ENCODE measurements at regions not wholly inside any gene's neighbourhood (a gene's known extent, or its start where the extent isn't known, plus 50 kb on each side); places are given as distances from the start of the nearest gene placed in this dataset.

DNA sequence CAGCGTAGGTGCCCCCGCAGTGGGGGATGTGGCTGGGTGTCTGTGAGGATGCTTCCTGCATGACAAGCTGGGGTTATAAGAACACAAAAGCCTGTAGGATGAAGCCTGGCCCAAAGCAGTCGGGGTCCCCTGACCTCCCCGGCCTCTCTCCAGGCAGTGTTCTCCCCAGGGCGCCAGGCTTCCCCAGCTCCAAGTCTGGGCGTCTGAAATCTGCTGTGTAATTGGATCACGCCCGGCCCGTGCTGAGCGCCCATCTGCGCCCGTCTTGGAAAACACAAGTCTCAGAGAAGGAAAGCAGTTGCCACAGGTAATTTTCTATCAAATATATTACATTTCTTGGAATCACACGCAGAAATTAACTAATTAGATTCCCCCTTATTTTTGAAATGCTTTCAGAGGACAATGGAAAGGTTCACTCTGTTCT lies 233.3 kb downstream of the CTTN start:
- no peak for DNase-seq

DNA sequence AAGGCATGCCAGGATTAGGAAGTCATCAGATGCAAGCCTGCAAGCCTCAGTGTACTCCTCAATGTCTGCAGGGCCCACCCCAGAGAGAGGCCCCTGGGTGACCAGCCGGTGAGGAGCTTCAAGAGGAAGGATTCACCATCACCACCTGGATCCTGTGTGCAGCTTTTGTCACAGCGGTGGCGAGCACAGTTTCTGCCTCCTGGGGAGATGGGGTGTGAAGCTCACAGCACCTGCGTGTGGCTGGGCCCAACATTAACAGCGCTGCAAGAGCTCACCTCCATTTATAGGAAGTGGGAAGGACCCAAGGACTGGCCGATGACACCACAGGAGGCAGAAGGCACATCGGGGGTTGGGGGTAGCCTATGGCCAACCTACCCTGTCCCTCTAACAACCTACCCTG lies 235.3 kb downstream of the CTTN start:
- DNase-seq = no peak

GRCh38 chr11:70636659-70637058 lies 238.3 kb downstream of the CTTN start:
- no peak for DNase-seq

- no peak for DNase-seq
Measured at GRCh38 chr11:70637186-70637800, 239.0 kb downstream of the CTTN start.

GRCh38 chr11:70637949-70638583 lies 239.7 kb downstream of the CTTN start:
- no peak for DNase-seq

DNA sequence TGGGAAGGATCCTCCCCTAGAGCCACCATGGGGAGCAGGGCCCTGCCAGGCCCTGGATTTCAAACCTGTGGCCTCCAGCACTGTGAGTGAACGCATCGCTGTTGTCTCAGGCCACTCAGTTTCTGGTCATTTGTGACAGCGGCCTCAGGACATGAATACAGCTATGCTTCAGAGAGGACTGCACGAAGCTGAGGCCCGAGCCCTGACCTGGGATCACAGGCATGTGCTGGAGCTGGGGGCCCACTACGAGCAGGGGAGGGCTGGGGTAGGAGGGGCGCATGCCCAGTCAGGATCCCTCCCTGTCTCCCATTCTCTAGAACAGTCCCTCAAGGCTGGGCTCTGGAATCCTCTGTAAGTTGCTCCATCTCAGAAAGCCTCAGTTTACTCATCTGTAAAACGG lies 242.1 kb downstream of the CTTN start:
- DNase-seq = no peak

DNA sequence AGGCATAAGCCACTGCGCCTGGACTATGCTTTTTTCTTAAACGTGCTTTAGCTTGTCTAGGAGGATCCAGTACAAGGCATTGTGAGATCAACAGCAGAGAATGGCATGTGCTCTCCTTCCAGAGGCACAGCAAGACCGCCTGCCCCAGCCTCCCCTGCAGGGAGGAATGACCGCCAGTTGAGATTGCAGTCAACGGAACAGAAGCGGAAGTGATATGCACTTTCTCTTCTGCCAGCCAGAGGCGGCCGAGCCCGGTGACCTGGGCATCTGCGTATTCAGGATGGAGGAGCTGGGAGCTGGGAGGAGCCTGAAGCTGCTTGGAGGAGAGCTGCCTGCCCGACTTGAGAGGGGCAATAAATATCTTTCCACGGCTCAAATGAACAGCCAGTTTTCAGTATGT lies 243.0 kb downstream of the CTTN start:
- no peak for DNase-seq

- DNase-seq = no peak
Measured at GRCh38 chr11:70642266-70642665, 243.9 kb downstream of the CTTN start.

DNA sequence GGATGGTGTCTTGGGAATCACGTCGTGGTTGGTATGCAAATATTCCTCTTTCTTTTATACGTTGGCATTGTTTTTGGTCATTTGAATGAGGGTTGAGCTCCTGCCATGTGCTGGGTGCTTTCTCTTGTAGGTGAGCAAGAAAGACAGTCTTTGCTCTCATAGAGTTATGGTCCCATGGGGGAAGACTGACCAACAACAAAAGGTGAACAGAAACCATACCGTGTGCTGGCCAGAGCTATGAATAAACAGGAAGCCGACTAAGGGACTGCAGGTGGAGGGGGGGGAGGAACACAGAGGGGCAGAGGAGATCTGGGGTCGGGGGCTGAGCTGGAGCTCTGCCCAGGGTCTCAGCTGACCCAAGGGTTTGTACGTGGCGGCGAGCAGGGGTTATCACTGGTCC lies 245.3 kb downstream of the CTTN start:
- no peak for DNase-seq

GRCh38 chr11:70644343-70645060 lies 246.2 kb downstream of the CTTN start:
- no peak for DNase-seq

DNA sequence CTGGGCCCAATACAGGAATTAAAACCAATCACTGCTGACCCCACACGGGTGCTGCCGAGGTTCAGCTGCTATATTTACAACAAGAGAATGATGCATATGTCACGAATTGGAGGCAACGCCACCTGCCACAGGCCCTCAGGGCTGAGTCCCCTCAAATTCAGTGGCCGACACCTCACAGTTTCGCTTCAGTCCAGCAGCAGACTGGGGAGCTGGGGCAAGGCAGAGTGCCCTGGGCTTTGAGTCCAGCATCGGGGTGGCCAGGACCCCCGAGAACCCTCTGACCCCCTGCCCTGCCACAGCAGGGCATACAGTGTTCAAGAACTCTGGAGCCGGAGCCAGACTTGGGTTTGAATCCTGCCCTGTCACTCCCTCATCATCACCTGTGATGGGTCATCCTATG lies 247.2 kb downstream of the CTTN start:
- DNase-seq = no peak

DNA sequence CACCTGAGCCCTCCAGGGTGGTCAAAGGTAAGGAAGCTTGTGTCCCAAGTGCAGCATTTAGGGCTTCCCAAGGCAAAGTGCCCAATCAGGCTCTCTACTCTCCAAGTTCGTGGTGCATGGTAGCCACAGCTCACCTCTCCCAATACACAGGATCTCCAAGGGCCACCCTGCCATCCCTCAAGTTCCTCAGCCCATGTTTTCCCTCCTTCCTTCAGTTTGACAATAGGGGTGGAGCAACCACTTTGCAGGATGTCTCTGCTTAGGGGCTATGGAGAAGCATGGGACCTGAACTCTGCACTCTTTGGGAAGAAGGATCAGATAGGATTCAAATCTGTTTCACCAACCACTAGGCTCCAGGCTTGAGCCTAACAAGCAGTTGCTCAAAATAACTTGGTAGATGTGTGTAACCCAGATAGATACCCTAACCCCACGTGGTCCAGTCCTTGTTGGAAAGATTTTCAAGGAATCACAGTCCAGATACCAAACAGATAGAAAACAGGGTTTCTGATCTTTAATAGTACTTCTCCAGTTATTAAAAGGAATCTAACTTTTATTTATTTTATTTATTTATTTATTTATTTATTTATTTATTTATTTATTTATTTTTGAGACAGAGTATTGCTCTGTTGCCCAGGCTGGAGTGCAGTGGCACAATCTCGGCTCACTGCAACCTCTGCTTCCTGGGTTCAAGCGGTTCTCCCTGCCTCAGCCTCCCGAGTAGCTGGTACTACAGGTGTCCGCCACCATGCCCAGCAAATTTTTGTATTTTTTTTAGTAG lies 248.1 kb downstream of the CTTN start:
- DNase-seq = no peak

- no peak for DNase-seq
Measured at GRCh38 chr11:70647188-70648166, 249.1 kb downstream of the CTTN start.

GRCh38 chr11:70650075-70650909 lies 252.0 kb downstream of the CTTN start:
- peak; percentile 45 for DNase-seq

GRCh38 chr11:70651031-70651430 lies 252.7 kb downstream of the CTTN start:
- DNase-seq = no peak

DNA sequence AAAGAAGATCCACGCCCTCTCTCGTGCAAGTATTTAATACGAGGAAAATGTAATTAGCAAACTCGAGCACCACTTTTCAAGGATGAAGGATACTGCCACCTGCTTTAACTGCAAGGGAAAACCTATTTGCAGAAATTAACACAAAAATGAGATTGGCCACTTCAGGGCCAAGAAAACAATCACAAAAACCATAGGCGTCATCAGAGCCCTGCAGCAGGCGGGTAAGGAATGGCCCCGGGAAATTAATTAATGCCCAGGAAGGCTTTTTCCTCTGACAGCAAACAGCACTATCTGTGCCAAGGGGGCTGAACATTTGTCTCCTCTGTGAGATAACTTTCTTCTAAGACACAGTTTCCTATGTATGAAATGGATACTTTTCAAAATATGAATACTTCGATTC lies 255.7 kb downstream of the CTTN start:
- DNase-seq = no peak

GRCh38 chr11:70655816-70656215 lies 257.5 kb downstream of the CTTN start:
- no peak for DNase-seq

- DNase-seq = no peak
Measured at GRCh38 chr11:70656252-70656651, 257.9 kb downstream of the CTTN start.

DNA sequence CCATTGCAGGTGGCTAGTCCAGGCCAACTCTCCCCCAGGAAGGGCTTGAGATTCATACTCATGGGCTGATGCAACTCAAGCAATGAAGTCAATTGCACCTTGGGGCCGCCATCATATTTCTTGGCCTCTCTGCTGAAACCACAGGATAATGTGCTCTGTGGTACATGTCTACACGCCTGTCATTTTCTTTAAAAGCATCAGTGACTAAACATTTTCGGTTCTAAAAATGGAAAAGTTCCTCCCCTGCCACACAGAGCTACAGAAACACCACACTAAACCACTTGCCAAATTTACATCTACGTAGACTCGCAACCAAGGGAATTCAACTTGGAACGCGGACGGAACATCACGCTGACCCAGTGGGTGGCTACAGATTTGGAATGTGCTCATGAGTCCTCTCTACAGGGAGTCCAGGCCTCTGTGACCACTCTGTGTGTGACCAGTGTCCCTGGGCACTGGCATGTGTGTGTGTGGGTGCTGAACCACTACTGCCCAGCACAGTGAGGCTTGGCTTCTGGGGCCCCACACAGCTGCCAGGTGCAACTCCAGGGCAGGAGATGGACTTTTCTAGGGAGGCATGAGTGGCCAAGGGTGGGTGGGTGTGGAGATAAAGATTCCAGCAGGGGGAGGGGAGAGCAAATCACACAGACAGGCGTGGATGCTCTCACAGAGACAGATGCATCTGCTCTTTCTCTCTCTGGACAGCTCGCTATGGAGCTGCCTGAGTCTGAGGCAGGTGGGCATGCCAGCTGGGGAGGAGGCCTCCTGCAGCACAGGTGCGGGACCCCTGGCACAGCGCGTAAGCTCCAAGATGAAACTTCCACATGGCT lies 261.9 kb downstream of the CTTN start:
- DNase-seq = no peak

DNA sequence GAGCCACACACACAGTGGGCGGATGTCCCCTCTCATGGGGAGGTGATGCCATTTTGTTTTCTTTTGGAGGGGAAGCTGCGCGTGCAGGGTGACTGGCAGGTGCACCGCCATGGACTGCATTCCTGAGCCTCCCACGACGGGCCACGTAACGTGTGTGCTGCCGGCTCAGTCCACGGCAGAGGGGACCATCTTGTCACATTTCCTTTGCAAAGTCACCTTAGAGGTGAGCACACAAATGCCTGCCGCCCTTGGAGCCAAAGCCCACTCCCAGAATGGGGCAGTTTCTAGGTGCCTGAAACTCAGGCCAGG lies 262.5 kb downstream of the CTTN start:
- DNase-seq = no peak
